OCI-LY7 (cell line): ENCODE measurements at regions not wholly inside any gene's neighbourhood (a gene's known extent, or its start where the extent isn't known, plus 50 kb on each side); places are given as distances from the start of the nearest gene placed in this dataset.
"Not testable (repeated sequence)": the region's sequence is repeated elsewhere in the genome, so short reads cannot be mapped to it uniquely, and the experiment has no call there.

ENCODE experiments used
- BruUV-seq: library from RNA; stranded (reverse); fragments of 400-500 nt; replicated peaks from 2 replicates; lab custom pipeline; 2021; lab: Mats Ljungman, UMichigan
- CTCF ChIA-PET: fragments of 300-600 bp; sonication (Branson Sonifier 250); formaldehyde crosslinking; loops from one replicate; lab custom pipeline; 2022; ENCODE audit warnings: antibody characterized with exemption; ENCODE audit not compliant: unreplicated experiment; lab: Charles Lee
- POLR2A ChIA-PET: fragments of 300-600 bp; sonication (Branson Sonifier 250); formaldehyde crosslinking; loops from one replicate; lab custom pipeline; 2022; ENCODE audit warnings: antibody characterized with exemption; lab: Charles Lee
- DNase-seq: peaks from one replicate; pipeline ENCODE4 v3.0.0-alpha.2; 2015; ENCODE audit warnings: low spot score
- H2AFZ ChIP-seq: fragments of 200-600 bp; sonication (generic), shearing (Covaris generic); 2 replicates; pipeline ENCODE4 v1.6.1; 2014; ENCODE audit warnings: mild to moderate bottlenecking, antibody characterized with exemption, low read length, moderate library complexity
- H3K27ac ChIP-seq: fragments of 200-600 bp; sonication (generic); 2 replicates; pipeline ENCODE4 v1.5.1; 2014; ENCODE audit warnings: mixed run types, low read depth, mild to moderate bottlenecking, moderate library complexity, low read length, inconsistent platforms; ENCODE audit not compliant: poor library complexity, severe bottlenecking
- H3K36me3 ChIP-seq: fragments of 200-600 bp; sonication (generic); 2 replicates; pipeline ENCODE4 v1.6.1; 2014; ENCODE audit warnings: mild to moderate bottlenecking, antibody characterized with exemption, low read length, moderate library complexity, mixed read lengths; ENCODE audit not compliant: insufficient read depth
- H3K4me1 ChIP-seq: fragments of 200-600 bp; sonication (generic); 2 replicates; pipeline ENCODE4 v1.5.1; 2014; ENCODE audit warnings: mild to moderate bottlenecking, low read length; ENCODE audit not compliant: insufficient read depth, poor library complexity, severe bottlenecking
- H3K4me2 ChIP-seq: fragments of 200-600 bp; sonication (generic); 2 replicates; pipeline ENCODE4 v1.6.1; 2014; ENCODE audit warnings: mild to moderate bottlenecking, low read length
- H3K4me3 ChIP-seq: fragments of 200-600 bp; sonication (generic); 2 replicates; pipeline ENCODE4 v1.5.1; 2014; ENCODE audit warnings: mild to moderate bottlenecking, low read depth, low read length; ENCODE audit not compliant: poor library complexity, severe bottlenecking
- H3K79me2 ChIP-seq: fragments of 200-600 bp; sonication (generic); 2 replicates; pipeline ENCODE4 v1.6.1; 2016; ENCODE audit warnings: low read depth, mild to moderate bottlenecking, low read length, moderate library complexity, mixed read lengths; ENCODE audit not compliant: insufficient read depth
- H3K9me2 ChIP-seq: fragments of 200-600 bp; sonication (generic); 2 replicates; pipeline ENCODE4 v1.6.1; 2016; ENCODE audit warnings: mild to moderate bottlenecking, low read length, mixed read lengths; ENCODE audit not compliant: insufficient read depth
- H3K9me3 ChIP-seq: fragments of 200-600 bp; sonication (generic); 2 replicates; pipeline ENCODE4 v1.6.1; 2014; ENCODE audit warnings: mild to moderate bottlenecking, mixed run types, low read length, mixed read lengths
- H4K20me1 ChIP-seq: fragments of 200-600 bp; sonication (generic); 2 replicates; pipeline ENCODE4 v1.6.1; 2014; ENCODE audit warnings: mild to moderate bottlenecking, antibody characterized with exemption, low read length, moderate library complexity, mixed read lengths; ENCODE audit not compliant: insufficient read depth
- EZH2phosphoT487 ChIP-seq: fragments of 200-600 bp; sonication (generic); IDR thresholded peaks from 2 replicates; pipeline ENCODE4 v1.6.1; 2018; ENCODE audit warnings: low read depth, borderline replicate concordance, mild to moderate bottlenecking, mixed run types, antibody characterized with exemption, low read length, moderate library complexity, mixed read lengths
- intact Hi-C: fragments of 100-400 bp; cut with micrococcal nuclease; formaldehyde crosslinking; loops from one replicate; pipeline ENCODE4 v1.10.0; 2022; ENCODE audit not compliant: unreplicated experiment
- TF ChIP-seq, protein P1 (sequence below): fragments of 200-600 bp; sonication (generic); conservative IDR thresholded peaks from 2 replicates; pipeline ENCODE4 v1.5.1; 2014; ENCODE audit warnings: mild to moderate bottlenecking, antibody characterized with exemption, low read length, moderate library complexity, mixed read lengths

DNA sequence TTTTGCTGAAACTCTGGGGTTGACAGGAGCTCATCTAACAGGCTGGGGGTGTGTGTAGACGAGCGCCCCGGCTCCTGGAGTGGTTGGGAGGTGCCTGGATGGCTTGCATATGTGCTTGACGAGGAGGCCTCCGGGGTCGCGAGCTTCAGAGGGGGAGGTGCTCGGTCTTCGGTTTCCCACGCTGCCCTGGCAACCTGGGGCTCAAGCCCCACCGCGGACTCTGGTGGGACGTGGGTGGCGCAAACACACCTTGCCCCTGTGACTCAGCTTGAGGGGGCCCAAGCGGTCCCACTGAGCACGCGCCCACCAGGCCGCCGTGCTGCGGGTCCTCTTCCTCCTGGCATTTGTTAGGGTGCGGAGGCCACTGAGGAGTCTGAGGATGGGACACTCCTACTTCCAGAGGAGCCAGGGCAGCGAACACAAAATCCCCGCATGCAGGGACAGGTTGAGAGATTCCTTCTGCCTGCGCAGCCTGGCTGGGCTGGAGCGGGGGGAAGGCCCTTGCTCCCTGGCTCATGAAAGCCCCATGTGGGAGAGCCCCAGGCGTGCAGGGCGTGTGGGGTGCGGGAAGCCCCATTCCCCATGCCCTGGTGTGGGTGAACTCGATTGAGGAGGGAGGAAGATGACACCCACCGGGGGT lies 357.3 kb upstream of the DEFB115 start:
- H3K9me3 ChIP-seq, H3K9me2 ChIP-seq, H3K4me3 ChIP-seq, H4K20me1 ChIP-seq, H3K4me1 ChIP-seq, H3K79me2 ChIP-seq, CTCF ChIA-PET, H3K27ac ChIP-seq, H3K36me3 ChIP-seq, H2AFZ ChIP-seq, POLR2A ChIA-PET, DNase-seq, BruUV-seq, H3K4me2 ChIP-seq, intact Hi-C loops: not testable (repeated sequence)

DNA sequence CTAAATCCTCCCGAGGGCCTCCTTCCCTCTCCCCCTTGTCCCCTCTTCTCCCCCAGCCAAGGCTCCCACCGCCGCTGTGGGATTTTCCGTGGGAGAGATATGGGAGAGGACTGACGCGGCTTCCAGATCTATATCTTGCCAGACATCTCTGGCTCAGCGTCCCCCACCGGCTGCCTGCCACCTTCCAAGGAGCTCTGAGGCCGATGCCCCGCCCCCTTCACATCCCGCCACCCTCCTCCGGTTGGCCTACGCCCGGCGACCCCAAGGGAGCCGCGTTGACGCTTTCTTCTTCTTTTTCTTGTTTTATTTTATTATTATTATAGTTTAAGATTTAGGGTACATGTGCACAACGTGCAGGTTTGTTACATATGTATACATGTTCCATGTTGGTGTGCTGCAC lies 352.2 kb upstream of the DEFB115 start:
- CTCF ChIA-PET, BruUV-seq, POLR2A ChIA-PET, H4K20me1 ChIP-seq, H3K79me2 ChIP-seq, H3K4me3 ChIP-seq, H3K9me2 ChIP-seq, H2AFZ ChIP-seq, H3K27ac ChIP-seq, DNase-seq, H3K4me1 ChIP-seq, H3K4me2 ChIP-seq, H3K9me3 ChIP-seq, intact Hi-C loops, H3K36me3 ChIP-seq: not testable (repeated sequence)

DNA sequence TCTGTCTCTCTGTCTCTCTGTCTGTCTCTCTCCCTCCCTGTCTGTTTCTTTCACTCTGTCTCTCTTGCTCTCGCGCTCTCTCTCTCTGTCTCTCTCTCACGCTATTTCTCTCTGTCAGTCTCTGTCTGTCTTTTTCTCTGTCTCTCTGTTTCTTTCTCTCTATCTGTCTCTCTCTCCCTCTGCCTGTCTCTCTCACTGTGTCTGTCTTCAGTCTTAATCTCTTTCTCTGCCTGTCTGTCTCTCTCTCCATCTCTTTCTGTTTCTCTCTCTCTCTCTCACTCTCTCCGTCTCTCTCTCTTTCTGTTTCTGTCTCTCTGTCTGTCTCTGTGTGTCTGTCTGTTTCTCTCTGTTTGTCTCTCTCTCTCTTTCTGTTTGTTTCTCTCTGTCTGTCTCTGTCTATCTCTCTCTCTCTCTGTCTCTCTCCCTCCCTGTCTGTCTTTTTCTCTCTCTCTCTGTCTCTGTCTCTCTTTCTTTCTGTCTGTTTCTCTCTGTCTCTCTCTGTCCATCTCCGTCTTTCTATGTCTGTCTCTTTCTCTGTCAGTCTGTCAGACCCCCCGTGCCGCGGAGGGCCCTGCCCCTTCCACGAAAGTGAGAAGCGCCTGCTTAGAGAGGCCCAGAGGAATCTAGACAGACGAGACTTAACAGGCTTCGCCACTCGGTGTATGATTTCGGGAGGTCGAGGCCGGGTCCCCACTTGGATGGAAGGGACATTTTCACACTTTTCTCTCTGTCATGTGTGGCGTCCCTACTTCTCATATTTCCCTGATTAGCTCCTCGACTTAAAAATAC lies 346.3 kb upstream of the DEFB115 start:
- no TSS peak for BruUV-seq
- H3K9me2 ChIP-seq: no peaks in the 10 kb centered on the region
- H3K9me3 ChIP-seq: no peaks in the 10 kb centered on the region
- no peak overlapping the region for H2AFZ ChIP-seq
- H3K4me3 ChIP-seq: no peak overlapping the region
- TF ChIP-seq, protein P1, sequence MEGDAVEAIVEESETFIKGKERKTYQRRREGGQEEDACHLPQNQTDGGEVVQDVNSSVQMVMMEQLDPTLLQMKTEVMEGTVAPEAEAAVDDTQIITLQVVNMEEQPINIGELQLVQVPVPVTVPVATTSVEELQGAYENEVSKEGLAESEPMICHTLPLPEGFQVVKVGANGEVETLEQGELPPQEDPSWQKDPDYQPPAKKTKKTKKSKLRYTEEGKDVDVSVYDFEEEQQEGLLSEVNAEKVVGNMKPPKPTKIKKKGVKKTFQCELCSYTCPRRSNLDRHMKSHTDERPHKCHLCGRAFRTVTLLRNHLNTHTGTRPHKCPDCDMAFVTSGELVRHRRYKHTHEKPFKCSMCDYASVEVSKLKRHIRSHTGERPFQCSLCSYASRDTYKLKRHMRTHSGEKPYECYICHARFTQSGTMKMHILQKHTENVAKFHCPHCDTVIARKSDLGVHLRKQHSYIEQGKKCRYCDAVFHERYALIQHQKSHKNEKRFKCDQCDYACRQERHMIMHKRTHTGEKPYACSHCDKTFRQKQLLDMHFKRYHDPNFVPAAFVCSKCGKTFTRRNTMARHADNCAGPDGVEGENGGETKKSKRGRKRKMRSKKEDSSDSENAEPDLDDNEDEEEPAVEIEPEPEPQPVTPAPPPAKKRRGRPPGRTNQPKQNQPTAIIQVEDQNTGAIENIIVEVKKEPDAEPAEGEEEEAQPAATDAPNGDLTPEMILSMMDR: no peak
- TF ChIP-seq EZH2phosphoT487: no peak
- H3K36me3 ChIP-seq: no peaks in the 10 kb centered on the region
- H3K79me2 ChIP-seq: no peaks in the 10 kb centered on the region
- H3K4me1 ChIP-seq: no peaks in the 10 kb centered on the region
- ChIA-PET POLR2A (no interaction called here), CTCF (no interaction called here)
- no peak for DNase-seq
- H3K27ac ChIP-seq: no peak overlapping the region
- H3K4me2 ChIP-seq: no peak overlapping the region
- intact Hi-C loops: no loop called here
- no peaks in the 10 kb centered on the region for H4K20me1 ChIP-seq

DNA sequence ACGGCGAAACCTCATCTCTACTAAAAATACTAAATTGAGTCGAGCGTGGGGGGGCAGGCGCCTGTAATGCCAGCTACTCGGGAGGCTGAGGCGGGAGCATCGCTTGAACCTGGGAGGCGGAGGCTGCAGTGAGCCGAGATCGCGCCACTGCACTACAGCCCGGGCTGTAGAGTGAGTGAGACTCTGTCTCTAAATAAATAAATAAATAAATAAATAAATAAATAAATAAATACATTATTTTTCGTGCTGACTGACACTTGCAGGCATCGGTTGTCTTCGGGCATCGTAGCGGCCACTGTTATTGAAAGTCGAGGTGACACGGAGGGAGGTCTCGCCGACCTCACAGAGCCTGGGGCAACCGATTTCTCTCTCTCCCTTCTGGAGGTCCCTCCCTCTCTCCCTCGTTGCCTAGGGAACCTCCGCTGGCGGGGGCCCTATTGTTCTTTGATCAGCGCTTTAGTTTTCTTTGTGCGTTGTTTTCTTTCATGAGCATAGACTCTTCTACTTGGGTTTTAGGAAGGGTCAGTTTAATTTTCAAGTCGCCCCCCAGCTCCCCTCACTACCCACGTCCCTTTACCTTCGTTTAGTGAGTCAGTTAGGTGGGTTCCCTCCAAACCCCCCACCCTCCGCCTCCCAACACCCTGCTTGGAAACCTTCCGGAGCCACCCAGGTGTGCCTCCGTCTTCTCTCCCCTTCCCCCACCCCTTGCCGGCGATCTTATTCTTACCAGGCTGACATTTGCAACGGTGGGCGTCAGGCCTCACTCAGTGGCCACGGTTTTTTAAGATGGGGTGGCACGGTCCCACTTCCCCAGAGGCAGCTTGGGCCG lies 345.4 kb upstream of the DEFB115 start:
- H3K4me2 ChIP-seq, H3K27ac ChIP-seq, DNase-seq, POLR2A ChIA-PET, H3K4me3 ChIP-seq, H3K9me3 ChIP-seq, BruUV-seq, intact Hi-C loops, H3K36me3 ChIP-seq, H2AFZ ChIP-seq, H3K4me1 ChIP-seq, H3K9me2 ChIP-seq, CTCF ChIA-PET, H3K79me2 ChIP-seq, H4K20me1 ChIP-seq: not testable (repeated sequence)

DNA sequence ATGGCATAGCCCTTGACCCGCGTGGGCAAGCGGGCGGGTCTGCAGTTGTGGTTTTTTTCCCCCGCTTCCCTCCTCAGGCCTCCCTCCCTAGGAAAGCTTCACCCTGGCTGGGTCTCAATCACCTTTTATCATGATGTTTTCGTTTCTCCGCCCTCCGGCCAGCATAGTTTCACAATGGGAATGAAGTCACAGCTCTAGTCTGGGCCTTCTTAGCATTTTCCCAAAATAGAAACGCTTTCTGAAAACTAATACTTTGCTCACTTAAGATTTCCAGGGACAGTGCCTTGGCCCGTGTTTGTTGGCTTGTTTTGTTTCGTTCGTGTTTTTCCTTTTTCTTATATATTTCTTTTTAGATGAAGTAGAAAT lies 344.8 kb upstream of the DEFB115 start:
- BruUV-seq, H3K36me3 ChIP-seq, DNase-seq, H2AFZ ChIP-seq, H3K4me1 ChIP-seq, CTCF ChIA-PET, H3K9me2 ChIP-seq, H3K4me2 ChIP-seq, POLR2A ChIA-PET, H3K79me2 ChIP-seq, H3K4me3 ChIP-seq, intact Hi-C loops, H3K27ac ChIP-seq, H4K20me1 ChIP-seq, H3K9me3 ChIP-seq: not testable (repeated sequence)
